ENCODE measurements at regions not wholly inside any gene's neighbourhood (a gene's known extent, or its start where the extent isn't known, plus 50 kb on each side); places are given as distances from the start of the nearest gene placed in this dataset.

DNA sequence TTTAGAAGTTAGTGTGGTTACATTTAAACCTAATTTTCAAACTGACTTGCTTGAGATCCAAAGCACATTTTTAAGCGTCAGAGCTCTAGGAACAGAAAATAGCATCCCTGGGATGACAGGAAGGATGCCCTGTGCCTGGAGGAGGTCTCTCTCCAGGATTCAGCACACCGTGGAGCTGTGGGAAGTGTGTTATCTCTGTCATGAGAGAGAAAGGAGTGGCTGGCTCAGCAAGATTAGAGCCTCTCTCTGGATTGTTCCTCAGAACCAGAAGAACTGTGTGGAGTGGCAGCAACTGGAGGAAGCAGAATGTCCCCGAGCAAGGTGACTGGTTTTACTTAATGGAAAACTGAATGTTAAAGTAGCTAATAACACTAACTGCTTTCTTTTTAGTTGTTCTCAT is 233.6 kb upstream of the TGFBR2 start:
- no peak for DNase-seq

DNA sequence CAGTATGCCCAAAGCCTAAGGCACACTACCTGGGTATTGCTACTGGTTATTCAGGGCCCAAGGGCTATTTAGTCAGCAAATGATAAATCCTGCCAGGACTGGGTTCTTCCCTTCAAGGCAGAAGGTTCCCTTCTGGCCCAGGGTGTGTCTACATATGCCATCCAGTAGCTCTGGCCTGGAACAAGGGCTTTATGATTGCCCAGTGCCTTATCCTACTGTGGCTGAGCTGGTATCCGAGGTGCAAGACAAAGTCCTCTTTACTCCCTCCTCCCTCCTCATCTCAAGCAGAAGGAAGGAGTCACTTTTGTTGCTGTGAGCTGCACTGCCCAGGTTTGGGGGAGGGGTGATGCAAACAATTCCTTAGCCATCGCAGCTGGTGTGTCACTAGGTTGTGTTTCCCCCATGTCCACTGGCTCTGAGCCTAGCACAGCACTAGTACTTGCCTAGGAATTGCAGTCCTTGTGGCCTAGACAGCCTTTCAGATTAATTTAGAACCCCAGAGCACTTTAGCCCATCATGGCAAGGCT is 221.8 kb upstream of the TGFBR2 start:
- DNase-seq: no peak

DNA sequence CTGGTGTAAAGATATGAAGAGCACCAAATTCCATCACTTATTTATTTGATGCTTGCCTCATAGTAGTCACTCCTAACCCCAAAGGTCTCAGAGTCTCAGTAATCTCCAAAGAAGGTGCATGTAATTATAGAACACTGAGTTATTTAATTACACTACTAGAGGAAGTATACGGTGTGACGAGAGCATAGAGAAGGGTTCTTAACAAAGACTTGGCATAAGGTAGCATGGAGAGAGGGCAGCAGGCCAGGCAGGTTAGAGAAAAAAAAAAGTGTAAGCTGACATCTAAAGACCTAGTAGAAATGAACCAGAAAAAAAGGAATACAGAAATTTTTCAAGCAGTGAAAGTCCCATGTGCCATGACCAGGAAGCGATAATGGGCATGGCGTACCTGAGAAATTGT is 213.3 kb upstream of the TGFBR2 start:
- no peak for DNase-seq

DNA sequence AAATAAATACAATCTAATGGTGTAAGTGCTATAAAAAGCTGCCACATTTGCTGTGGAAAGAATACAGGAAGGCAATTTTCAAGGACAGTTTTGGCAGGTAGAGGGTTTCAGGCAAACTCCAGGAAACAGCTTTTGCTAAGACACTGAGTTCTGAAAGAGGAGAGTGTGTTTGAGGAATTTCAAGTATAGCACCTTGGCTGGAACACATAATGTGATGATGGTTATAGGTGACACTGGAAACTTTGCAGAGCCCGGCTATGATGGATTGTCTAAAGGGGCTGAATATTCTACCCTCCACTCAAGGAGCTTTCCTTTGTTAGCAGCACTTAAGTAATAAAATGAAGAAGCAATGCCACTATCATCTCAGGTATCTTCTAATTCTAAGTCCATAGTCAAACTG is 209.4 kb upstream of the TGFBR2 start:
- DNase-seq: no peak

DNA sequence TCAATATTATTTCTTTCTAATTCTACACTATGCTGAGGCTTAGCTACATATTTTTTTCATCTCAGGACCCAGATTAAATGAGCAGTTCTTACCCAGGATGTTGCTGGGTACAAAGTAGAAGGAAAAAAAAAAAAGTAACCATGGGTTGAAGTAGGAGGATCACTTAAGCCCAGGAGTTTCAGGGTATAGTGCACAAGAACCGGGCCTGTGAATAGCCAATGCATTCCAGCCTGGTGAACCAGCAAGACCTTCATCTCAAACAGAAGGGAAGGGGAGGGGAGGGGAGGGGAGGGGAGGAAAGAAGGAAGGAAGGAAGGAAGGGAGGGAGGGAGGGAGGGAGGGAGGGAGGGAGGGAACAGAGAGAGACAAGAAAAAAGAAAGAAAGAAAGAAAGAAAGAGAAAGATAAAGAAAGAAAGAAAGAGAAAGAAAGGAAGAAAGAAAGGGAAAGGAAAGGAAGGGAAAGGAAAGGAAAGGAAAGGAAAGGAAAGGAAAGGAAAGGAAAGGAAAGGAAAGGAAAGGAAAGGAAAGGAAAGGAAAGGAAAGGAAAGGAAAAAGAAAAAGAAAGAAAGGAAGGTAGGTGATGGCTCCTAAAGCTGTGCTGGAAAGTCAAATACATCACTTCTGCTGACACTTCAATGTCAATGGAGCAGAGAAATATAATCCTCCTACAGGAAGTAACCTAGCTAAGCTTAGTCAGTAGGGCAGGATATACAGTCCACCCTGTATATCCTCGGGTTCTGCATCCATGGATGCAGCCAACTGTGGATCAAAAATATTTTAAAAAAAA is 206.8 kb upstream of the TGFBR2 start:
- no peak for DNase-seq

DNA sequence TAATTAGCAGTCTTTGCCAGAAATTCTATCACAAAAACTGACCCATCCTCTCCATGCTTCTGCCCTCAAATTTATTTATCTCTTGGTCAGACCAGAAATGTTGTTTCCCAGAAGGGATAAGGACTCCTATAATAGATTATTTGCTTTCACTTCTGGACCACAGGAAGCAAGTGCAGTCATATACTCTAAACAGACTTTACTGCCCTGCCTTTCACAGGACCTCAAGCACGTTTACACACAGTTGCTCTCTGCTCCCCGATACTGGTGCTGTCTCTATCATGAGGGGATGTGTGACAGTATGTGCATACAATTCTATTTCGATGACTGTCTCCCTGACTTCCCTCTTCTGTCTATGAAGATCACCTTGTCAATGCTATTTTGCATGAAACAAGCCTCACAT is 205.5 kb upstream of the TGFBR2 start:
- DNase-seq: no peak

DNA sequence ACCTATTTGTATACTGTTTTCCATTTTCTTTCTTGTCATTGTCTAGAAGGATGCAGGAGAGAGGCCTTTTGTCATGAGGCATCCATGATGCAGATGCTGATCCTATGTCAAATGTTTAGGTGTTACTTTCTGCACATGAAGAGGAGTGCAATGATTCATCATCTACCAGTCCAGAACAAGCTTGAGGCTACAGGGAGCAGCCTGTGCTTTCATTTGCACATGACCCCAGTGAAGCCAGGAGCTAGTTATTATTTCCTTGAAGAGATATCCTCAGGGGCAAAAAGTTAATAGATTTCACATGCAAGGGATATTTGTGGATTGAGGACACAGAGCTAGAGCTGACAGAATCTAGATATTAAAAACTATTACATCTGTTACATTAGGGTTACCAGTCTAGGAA is 204.4 kb upstream of the TGFBR2 start:
- no peak for DNase-seq

DNA sequence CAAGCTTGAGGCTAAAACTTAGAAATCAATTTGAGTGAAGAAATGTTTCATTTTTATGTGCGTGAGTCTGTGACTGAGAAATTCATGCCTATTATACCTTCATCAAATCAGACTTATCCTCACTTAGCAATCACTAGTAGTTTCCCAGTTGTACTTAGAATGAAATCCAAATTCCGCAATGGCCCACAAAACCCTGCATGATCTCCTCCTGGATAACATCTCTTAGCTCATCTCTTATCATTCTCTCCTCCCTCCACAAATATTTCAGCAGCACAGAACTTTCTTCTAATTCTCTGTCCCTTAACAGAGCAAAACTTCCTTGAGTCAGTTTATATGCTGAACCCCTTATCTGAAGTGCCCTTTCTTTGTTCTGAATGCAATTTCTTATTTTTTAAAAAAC is 198.8 kb upstream of the TGFBR2 start:
- DNase-seq: no peak

DNA sequence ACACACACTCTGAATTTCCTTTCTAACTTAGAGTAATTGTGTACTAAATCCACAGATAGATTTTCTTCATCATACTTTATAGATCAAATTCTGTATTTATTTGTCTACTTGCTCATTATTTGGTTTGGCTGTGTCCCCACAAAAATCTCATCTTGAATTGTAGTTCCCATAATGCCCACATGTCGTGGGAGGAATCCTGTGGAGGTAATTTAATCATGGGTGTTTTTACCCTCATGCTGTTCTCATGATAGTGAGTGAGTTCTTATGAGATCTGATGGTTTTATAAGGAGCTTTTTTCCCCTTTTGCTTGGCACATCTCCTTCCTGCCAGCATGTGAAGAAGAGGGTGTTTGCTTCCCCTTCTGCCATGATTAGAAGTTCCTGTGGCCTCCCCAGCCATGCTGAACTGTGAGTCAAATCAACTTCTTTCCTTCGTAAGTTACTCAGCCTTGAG is 198.3 kb upstream of the TGFBR2 start:
- DNase-seq: no peak

DNA sequence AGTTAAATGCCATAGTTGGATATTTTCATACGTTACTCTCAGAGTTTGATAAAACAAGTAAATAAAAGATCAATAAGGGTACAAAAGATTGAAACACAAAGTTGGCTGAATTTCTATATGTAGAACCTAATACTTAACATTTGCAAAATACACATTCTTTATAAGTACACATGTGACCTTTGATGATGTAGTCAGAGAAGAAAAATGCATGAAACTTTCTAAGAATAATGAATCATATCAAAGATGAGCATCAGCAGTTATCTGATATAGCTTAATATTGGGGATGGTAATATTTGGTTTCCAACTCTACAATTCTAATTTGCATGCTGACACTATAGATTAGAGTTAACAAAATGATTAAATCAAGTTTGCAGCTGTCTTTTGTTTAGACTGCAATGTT is 188.0 kb upstream of the TGFBR2 start:
- no peak for DNase-seq

DNA sequence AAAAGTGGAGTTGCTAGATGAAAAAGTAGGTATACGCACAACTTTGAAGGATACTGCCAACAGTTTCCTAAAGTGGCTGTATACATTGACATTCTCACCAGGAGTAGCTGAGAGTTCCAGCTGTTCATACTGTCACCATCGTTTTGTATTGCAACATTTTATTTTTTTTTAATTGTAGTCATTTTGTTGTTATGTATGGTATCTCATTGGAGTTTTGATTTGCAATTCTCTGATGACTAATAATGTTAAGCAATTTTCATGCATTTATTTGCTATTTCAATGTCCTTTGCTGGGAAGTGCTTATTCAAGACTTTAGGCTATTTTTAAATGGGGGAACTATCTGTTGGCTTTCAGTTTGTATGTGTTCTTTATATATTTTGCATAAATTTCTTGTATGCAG is 185.1 kb upstream of the TGFBR2 start:
- DNase-seq: no peak

DNA sequence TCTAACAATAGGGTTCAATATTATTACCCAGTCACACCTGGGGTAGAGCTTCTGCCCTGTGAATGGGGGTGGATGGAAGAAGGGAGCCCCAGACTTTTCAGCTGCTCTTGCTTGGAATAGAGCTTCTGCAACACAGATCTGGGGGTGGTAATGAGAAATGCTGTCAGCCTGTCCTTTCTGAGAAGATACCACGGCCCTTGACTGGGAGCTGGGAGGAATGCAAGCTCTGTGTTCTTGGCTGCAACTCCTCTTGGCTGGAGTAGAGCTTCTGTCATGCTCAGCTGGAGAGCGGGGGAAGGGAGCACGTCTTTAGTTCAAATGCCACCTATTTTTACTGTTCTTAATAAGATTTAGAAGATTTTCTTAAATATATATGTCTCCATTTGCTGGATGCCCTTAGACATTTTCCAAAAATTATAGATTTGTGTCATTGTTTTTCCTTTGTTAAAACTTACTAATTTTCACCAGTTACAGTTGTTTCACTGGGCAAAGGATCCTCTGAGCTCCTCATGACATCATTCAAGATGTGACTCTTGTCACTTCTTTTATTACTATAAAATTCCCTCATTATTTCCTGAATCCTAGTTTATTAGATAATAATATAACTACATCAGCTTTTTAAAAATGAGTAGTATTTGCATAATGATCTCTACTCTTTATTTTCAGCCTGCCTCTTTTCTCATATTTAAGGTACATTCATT is 180.0 kb upstream of the TGFBR2 start:
- DNase-seq: no peak

DNA sequence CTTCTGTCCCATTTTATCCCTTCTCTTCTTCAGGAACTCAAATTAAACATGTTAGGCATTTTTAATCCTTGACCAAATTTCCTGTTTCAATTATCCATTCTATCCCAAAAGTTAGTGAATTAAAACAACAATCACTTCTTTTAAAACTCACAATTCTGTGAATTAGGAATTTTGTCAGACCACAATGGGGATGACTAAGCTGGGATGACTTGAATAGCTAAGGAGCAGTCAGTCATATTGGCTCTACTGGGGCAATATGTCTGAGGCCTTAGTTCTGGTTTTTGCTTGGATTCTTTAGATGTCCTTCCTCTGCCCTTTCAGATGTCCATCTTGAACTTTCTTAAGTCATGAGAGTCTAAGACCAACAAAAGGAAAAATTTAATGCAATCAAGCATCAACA is 178.2 kb upstream of the TGFBR2 start:
- no peak for DNase-seq

DNA sequence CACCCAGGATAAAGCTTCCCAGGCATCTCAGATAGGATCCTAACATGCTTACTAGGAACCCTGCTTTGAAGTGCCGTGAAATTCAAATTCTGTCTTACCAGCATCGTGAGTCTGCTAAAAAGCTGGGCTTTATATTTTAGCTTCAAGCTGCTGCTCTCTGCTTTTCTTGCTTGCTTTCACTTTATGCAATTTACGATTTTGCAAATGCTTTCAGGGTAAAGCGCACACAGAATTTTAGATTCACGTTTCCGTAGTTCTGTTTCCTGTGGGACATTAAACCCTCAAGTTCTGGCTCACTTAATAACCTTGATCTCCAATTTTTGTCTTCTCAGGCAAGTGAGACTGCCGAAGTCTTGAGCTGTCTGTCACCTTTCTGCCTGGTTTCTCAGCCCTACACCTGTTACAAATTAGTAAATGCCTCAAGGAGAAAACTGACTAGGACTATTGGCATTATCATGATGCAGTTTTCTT is 170.5 kb upstream of the TGFBR2 start:
- no peak for DNase-seq

DNA sequence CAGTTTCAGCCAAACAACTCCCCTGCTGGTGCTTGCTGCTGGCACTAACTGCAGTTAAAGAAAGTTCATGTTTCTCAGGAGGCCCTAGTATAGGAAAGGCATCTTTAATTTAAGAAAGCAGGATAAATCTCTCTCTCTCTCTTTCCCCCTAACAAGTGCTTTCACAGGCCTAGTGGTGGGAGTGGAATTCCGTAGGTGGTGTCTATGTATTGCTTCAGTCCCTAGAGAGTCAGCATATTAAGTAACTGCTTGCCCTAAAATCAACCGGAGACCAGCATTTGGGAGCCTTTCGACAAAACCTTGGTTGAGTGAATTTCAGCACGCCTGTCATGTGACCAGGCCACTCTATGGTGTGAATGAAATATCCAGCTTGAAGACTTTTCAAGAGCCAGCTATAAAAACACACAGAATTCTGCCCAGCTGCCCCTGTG is 169.2 kb upstream of the TGFBR2 start:
- DNase-seq: no peak

DNA sequence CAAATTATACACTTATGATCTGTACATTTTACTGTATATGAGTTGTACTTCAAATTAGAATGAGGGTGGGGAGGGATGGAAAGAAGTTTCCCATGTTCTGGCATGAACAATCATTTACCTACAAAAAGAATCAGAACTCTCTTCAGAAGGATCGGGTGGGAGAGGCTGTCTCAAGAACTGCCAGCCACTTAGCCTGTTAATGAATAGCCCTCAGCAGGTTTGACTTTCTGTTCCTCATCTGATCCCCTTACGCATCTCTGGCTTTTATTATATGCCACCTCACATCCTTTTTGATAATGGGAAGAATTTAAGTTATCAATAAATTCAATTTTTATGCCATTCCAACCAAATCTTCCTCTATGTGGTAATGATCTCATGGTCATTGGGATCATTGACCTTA is 168.3 kb upstream of the TGFBR2 start:
- DNase-seq: no peak

DNA sequence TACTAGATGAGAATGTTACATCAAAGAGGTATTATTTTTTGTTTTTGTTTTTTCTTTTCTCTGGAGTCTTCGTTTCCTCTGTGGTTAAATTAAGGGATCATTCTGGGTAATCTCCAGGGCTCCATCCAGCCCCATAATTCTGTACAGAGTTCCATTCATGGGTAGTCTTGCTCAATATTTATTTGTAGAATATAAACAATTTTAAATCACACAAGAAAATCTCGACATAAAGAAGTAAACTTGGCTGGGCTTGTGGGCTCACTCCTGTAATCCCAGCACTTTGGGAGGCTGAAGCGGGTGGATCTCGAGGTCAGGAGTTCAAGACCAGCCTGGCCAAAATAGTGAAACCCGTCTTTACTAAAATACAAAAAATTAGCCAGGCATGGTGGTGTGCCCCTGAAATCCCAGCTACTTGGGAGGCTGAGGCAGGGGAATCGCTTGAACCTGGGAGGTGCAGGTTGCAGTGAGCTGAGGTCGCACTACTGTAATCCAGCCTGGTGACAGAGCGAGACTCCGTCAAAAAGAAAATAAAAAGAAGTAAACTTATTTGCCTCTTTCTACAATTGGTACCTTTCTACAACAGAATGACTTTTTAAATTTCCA is 166.8 kb upstream of the TGFBR2 start:
- no peak for DNase-seq

DNA sequence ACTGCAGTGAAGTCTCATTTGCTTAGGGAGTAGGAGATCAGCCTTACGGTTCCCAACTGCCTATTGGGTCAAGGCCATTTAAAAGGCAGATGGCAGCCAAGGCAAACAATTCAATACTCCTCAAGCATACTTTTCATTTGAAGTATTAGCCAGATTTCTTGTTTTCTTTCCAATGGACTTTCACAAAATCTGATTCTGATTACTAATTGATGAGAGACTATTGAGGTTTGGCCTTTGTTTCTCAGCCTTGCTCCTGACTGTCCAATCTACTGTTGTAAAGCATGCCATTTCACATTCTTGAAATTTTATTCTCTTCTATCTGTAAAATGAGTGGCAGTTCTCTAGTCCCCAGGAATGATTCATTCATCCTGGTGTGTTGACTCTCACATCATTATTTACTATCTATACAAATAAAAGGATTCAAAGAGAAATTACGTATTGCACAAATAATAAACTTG is 166.2 kb upstream of the TGFBR2 start:
- no peak for DNase-seq

DNA sequence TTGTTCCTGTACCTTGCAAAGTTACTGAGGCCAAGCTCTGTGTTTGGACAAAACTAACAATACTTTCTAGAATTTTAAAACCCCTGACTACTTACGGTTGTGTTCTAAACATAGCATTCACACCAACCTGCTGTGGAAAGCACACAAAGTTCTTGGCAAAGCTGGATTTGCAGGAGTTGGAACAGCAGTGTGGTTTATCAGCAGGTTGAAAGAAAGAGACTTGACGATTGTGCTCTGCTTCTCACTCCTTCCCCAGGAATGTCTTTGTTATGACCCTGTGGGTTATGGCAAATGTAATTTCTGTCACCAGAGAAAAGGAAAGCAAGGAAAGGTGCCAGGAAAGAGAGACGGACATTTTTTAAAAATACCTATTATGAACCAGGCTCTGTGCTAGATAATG is 165.5 kb upstream of the TGFBR2 start:
- DNase-seq: no peak

DNA sequence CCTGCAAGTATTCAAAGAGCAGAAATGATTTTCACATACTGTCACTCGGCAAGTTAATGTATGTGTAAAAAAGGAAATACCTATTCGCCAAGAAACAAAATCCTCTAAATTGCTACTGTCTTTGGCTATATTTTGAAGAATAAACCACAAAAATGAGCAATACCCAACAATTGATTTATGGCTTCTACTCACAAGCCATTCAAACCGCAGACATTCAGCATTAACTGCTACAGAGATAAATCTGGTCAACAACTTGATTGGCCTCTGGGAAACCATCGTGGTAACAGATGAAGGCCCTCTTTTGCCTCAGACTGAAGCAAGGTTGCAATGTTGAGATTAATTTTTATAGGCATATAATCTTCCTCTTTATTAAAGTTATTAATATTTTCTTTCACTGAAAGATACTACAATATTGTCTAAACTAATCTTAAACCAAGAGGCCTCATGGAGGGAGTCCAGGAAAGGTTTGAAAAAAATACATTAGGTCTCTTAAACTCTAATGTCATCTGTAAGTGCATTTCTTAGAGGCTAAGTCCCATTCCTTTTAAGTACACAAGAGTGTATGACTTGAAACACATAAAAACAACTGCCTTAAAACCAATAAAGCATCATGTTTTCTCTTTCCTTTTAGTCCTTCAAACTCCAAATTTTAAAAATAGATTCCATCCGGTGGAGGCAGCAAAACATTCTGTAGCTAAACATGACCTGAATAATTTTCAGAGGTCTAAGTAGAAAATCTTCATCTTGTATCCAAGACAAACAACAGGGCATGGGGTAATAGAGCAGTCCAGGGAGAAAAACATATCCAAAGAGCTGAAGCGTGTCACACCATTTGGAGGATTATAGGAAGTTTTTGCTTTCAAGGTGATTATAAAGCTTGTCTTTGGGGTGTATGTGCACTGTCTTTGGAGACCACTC is 162.4 kb upstream of the TGFBR2 start:
- DNase-seq: no peak

DNA sequence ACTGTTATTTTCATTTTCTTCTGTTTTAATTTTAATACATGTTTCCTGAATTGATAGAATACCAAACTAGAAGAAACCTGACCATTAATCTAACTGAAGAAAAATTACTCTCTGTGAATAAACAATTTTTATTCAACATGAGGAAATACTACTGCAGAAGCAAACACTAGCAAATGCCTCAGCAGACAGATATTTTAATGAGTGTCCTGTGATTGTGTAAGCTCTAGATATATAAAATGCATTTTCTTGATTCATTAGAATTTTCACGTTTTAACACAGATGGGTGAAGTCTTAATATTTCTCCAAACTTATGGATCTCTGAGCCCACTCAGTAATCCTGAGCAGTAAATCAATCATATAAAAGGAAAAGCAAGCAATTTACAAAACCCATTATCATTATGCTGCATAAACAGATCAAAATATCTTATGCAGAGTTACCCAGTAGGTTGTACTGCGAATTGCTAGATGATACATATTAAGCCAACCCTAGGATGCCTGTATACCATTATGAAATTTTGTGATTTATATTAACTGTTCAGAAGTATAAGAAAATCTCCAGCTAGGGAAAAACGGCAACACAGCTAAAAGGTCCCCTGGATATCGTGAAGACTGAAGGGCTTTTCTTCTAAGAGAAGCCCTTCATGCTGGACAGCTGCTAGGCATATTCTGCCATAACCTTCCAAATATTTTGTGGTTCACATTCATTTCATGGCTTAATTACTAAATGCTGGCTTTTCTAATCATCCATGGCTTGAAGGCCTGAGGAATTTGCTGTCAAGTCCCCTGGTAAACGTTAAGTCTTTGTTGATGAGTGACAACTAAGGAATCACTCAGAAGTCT is 157.7 kb upstream of the TGFBR2 start:
- DNase-seq: no peak

DNA sequence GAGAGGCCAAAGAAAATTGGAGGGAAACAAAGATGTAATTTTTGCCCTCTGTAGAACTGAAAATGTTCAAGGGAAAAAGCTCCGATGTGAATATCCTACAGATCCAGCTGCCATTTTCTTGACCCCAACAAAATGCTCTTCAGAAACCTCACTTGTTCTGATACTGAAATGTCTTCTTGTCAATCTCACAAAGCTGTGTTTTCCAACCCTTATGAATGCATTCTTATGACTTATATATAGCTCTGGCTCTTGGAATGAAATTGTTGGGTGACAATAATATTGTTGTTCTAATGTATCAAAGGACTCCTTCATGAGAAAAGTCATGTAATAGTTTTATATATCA is 157.1 kb upstream of the TGFBR2 start:
- DNase-seq: no peak

Data from NCI-H2107 (cell line).